PC-9 (cell line): ENCODE measurements at regions not wholly inside any gene's neighbourhood (a gene's known extent, or its start where the extent isn't known, plus 50 kb on each side); places are given as distances from the start of the nearest gene placed in this dataset.

ENCODE experiments used
- EZH2 ChIP-seq: fragments of 200-600 bp; sonication (generic); IDR thresholded peaks from 2 replicates; pipeline ENCODE4 v1.8.0; 2017; ENCODE audit warnings: antibody characterized with exemption, low read depth
- TF ChIP-seq, protein P1 (sequence below): fragments of 200-600 bp; sonication (generic); conservative IDR thresholded peaks from 2 replicates; pipeline ENCODE4 v1.6.1; 2017; ENCODE audit warnings: mixed run types, antibody characterized with exemption, mild to moderate bottlenecking, moderate library complexity

DNA sequence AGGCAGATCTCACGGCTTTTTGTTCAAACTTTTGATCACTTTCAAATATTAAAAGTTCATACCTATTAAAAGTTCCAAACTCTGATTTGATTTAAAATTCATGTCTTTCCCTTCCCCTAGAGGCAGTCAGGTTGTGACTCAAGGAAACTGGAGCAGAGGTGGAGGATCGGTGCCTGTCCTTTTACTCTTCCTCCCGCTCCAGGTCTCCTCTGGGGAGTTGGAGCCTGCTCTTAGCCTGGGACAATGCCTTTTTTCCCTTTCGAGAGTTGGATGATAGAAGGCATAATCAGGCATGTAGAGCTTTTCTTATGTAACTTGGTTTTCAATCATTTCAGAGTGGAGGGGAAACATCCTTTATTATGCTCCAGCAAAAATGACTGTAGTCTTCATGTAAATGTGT is 1706.1 kb upstream of the CELF4 start:
- TF ChIP-seq, protein P1, sequence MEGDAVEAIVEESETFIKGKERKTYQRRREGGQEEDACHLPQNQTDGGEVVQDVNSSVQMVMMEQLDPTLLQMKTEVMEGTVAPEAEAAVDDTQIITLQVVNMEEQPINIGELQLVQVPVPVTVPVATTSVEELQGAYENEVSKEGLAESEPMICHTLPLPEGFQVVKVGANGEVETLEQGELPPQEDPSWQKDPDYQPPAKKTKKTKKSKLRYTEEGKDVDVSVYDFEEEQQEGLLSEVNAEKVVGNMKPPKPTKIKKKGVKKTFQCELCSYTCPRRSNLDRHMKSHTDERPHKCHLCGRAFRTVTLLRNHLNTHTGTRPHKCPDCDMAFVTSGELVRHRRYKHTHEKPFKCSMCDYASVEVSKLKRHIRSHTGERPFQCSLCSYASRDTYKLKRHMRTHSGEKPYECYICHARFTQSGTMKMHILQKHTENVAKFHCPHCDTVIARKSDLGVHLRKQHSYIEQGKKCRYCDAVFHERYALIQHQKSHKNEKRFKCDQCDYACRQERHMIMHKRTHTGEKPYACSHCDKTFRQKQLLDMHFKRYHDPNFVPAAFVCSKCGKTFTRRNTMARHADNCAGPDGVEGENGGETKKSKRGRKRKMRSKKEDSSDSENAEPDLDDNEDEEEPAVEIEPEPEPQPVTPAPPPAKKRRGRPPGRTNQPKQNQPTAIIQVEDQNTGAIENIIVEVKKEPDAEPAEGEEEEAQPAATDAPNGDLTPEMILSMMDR, result no peak
- TF ChIP-seq EZH2, result no peak
